ENCODE measurements at regions not wholly inside any gene's neighbourhood (a gene's known extent, or its start where the extent isn't known, plus 50 kb on each side); places are given as distances from the start of the nearest gene placed in this dataset.

GRCh38 chr1:63143482-63143881 is 178.9 kb upstream of the FOXD3 start:
- H4K20me1 ChIP-seq (ENCODE audit: insufficient read depth, low read length) = no peaks in the 10 kb centered on the region
- TF ChIP-seq CTCF (IDR thresholded peaks at IDR 0.05; ENCODE audit: extremely low read depth, low read depth, low read length) = peak; percentile 46
- DNase-seq (ENCODE audit: insufficient read length, low spot score, missing footprints) = no peak

GRCh38 chr1:63147783-63148182 is 174.6 kb upstream of the FOXD3 start:
- no peak for DNase-seq (ENCODE audit: insufficient read length, low spot score, missing footprints)
- Histone ChIP-seq H3K36me3 (ENCODE audit: insufficient read depth, low read length) (no peaks in the 10 kb centered on the region), H3K79me2 (ENCODE audit: insufficient read depth, low read length) (no peaks in the 10 kb centered on the region), H3K27me3 (ENCODE audit: insufficient read depth, low read length) (no peaks in the 10 kb centered on the region), H3K4me2 (ENCODE audit: insufficient read depth, low read length) (no peak overlapping the region), H2AFZ (ENCODE audit: low read length) (no peak overlapping the region), H3K4me3 (ENCODE audit: insufficient read depth, low read length) (no peak overlapping the region), H3K9me3 (ENCODE audit: low read depth, low read length) (no peaks in the 10 kb centered on the region), H3K27ac (ENCODE audit: low read depth, low read length) (no peak overlapping the region), H3K4me1 (ENCODE audit: insufficient read depth, low read length) (no peaks in the 10 kb centered on the region), H4K20me1 (ENCODE audit: insufficient read depth, low read length) (no peaks in the 10 kb centered on the region)
- TF ChIP-seq CTCF (IDR thresholded peaks at IDR 0.05; ENCODE audit: extremely low read depth, low read depth, low read length) = no peak

More at GRCh38 chr1:63143482-63143881, 178.9 kb upstream of the FOXD3 start:
- H3K79me2 ChIP-seq (ENCODE audit: insufficient read depth, low read length) = no peaks in the 10 kb centered on the region
- H3K4me2 ChIP-seq (ENCODE audit: insufficient read depth, low read length) = no peak overlapping the region
- no peak overlapping the region for H3K27ac ChIP-seq (ENCODE audit: low read depth, low read length)
- no peaks in the 10 kb centered on the region for H3K27me3 ChIP-seq (ENCODE audit: insufficient read depth, low read length)
- H2AFZ ChIP-seq (ENCODE audit: low read length) = no peak overlapping the region
- H3K4me1 ChIP-seq (ENCODE audit: insufficient read depth, low read length) = no peaks in the 10 kb centered on the region
- H3K4me3 ChIP-seq (ENCODE audit: insufficient read depth, low read length) = no peak overlapping the region
- no peaks in the 10 kb centered on the region for H3K9me3 ChIP-seq (ENCODE audit: low read depth, low read length)
- H3K36me3 ChIP-seq (ENCODE audit: insufficient read depth, low read length) = no peaks in the 10 kb centered on the region

GRCh38 chr1:63148825-63149645 is 173.3 kb upstream of the FOXD3 start:
- H3K36me3 ChIP-seq (ENCODE audit: insufficient read depth, low read length) = no peaks in the 10 kb centered on the region
- TF ChIP-seq CTCF (IDR thresholded peaks at IDR 0.05; ENCODE audit: extremely low read depth, low read depth, low read length) = peak; percentile 76
- no peaks in the 10 kb centered on the region for H4K20me1 ChIP-seq (ENCODE audit: insufficient read depth, low read length)
- no peaks in the 10 kb centered on the region for H3K9me3 ChIP-seq (ENCODE audit: low read depth, low read length)
- H2AFZ ChIP-seq (ENCODE audit: low read length) = no peak overlapping the region
- H3K4me2 ChIP-seq (ENCODE audit: insufficient read depth, low read length) = no peak overlapping the region
- no peaks in the 10 kb centered on the region for H3K79me2 ChIP-seq (ENCODE audit: insufficient read depth, low read length)
- no peaks in the 10 kb centered on the region for H3K4me1 ChIP-seq (ENCODE audit: insufficient read depth, low read length)
- DNase-seq (ENCODE audit: insufficient read length, low spot score, missing footprints) = peak; percentile 51
- H3K4me3 ChIP-seq (ENCODE audit: insufficient read depth, low read length) = no peak overlapping the region
- no peaks in the 10 kb centered on the region for H3K27me3 ChIP-seq (ENCODE audit: insufficient read depth, low read length)
- H3K27ac ChIP-seq (ENCODE audit: low read depth, low read length) = no peak overlapping the region

GRCh38 chr1:63152572-63152971 is 169.8 kb upstream of the FOXD3 start:
- no peak overlapping the region for H3K27ac ChIP-seq (ENCODE audit: low read depth, low read length)
- no peak for TF ChIP-seq CTCF (IDR thresholded peaks at IDR 0.05; ENCODE audit: extremely low read depth, low read depth, low read length)
- no peaks in the 10 kb centered on the region for H3K79me2 ChIP-seq (ENCODE audit: insufficient read depth, low read length)
- H3K27me3 ChIP-seq (ENCODE audit: insufficient read depth, low read length) = no peaks in the 10 kb centered on the region
- no peak overlapping the region for H3K4me3 ChIP-seq (ENCODE audit: insufficient read depth, low read length)
- no peaks in the 10 kb centered on the region for H3K4me1 ChIP-seq (ENCODE audit: insufficient read depth, low read length)
- no peak for DNase-seq (ENCODE audit: insufficient read length, low spot score, missing footprints)
- H3K4me2 ChIP-seq (ENCODE audit: insufficient read depth, low read length) = no peak overlapping the region
- no peaks in the 10 kb centered on the region for H3K9me3 ChIP-seq (ENCODE audit: low read depth, low read length)
- H3K36me3 ChIP-seq (ENCODE audit: insufficient read depth, low read length) = no peaks in the 10 kb centered on the region
- no peak overlapping the region for H2AFZ ChIP-seq (ENCODE audit: low read length)
- H4K20me1 ChIP-seq (ENCODE audit: insufficient read depth, low read length) = no peaks in the 10 kb centered on the region

Data from osteoblast (primary cell).